ENCODE measurements at regions not wholly inside any gene's neighbourhood (a gene's known extent, or its start where the extent isn't known, plus 50 kb on each side); places are given as distances from the start of the nearest gene placed in this dataset.
A peak's percentile ranks its signal among the peaks of the same experiment; 100 is the strongest.

DNA sequence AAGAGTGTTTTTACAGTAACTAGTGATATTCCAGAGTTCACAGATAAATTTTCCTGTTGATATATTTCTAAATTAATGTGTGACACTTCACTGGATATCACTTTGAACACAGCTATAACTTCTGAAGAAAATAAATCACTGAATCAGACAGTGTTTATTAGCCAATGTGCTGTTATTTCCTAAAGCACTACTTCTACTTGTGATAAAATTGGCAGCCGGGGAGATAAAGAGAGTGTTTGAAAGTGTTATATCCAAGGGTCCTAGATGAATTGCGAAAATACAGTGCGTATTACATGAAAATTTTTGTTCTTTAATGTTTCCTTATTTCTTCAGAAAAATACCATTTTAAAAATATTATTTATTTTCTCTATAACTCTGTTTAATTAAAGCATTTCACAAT, 417.5 kb upstream of the ARGLU1 start:
- H3K27me3 Mint-ChIP-seq (ENCODE audit: insufficient read depth, unreplicated experiment), result no peaks in the 10 kb centered on the region
- H3K27ac Mint-ChIP-seq (ENCODE audit: unreplicated experiment), result peak overlapping the region; percentile 8
- Histone ChIP-seq H3K9me3 (no peaks in the 10 kb centered on the region), H3K27me3 (replicated peaks; ENCODE audit: control insufficient read depth, insufficient read depth, low read length) (no peaks in the 10 kb centered on the region), H3K4me3 (ENCODE audit: low read depth, low read length) (no peak overlapping the region), H3K4me1 (peaks cover 24% of the 10 kb centered on the region), H3K36me3 (ENCODE audit: control insufficient read depth, insufficient read depth, low read length) (no peaks in the 10 kb centered on the region)
- H3K4me3 Mint-ChIP-seq (ENCODE audit: unreplicated experiment), result no peak overlapping the region
- ChIA-PET POLR2A (no interaction called here), CTCF (no interaction called here)
- no peaks in the 10 kb centered on the region for H3K36me3 Mint-ChIP-seq (ENCODE audit: insufficient read depth, unreplicated experiment)
- DNase-seq, result no peak
- intact Hi-C loops (cut with micrococcal nuclease; ENCODE audit: unreplicated experiment), result no loop called here
- BruUV-seq (replicated peaks), result no TSS peak
- H3K4me1 Mint-ChIP-seq (ENCODE audit: low read depth, unreplicated experiment), result peaks cover 37% of the 10 kb centered on the region
- peaks cover 26% of the 10 kb centered on the region for H3K9me3 Mint-ChIP-seq (ENCODE audit: unreplicated experiment)
- no peak for TF ChIP-seq CTCF (IDR thresholded peaks at IDR 0.05; ENCODE audit: insufficient read depth in 1 of 2, low read depth in 1 of 2, low read length in 1 of 2, severe bottlenecking in 1 of 2, unreplicated experiment in 1 of 2)

GRCh38 chr13:106981051-106981450, 413.1 kb upstream of the ARGLU1 start:
- Histone ChIP-seq H3K9me3 (no peaks in the 10 kb centered on the region), H3K4me1 (peaks cover 14% of the 10 kb centered on the region), H3K4me3 (ENCODE audit: low read depth, low read length) (no peak overlapping the region), H3K27me3 (replicated peaks; ENCODE audit: control insufficient read depth, insufficient read depth, low read length) (no peaks in the 10 kb centered on the region), H3K36me3 (ENCODE audit: control insufficient read depth, insufficient read depth, low read length) (no peaks in the 10 kb centered on the region; the same call in 1 of the 2 replicates)
- Mint-ChIP-seq H3K27ac (ENCODE audit: unreplicated experiment) (no peak overlapping the region), H3K4me1 (ENCODE audit: low read depth, unreplicated experiment) (peaks cover 24% of the 10 kb centered on the region), H3K36me3 (ENCODE audit: insufficient read depth, unreplicated experiment) (no peaks in the 10 kb centered on the region), H3K9me3 (ENCODE audit: unreplicated experiment) (peaks cover 17% of the 10 kb centered on the region), H3K27me3 (ENCODE audit: insufficient read depth, unreplicated experiment) (no peaks in the 10 kb centered on the region), H3K4me3 (ENCODE audit: unreplicated experiment) (no peak overlapping the region)
- CTCF ChIA-PET, result no interaction called here
- no peak for TF ChIP-seq CTCF (IDR thresholded peaks at IDR 0.05; ENCODE audit: insufficient read depth in 1 of 2, low read depth in 1 of 2, low read length in 1 of 2, severe bottlenecking in 1 of 2, unreplicated experiment in 1 of 2)
- BruUV-seq (replicated peaks), result no TSS peak
- DNase-seq, result no peak
- intact Hi-C loops (cut with micrococcal nuclease; ENCODE audit: unreplicated experiment), result no loop called here
- POLR2A ChIA-PET, result no interaction called here

- no peak for DNase-seq
- no peak overlapping the region for H3K27ac Mint-ChIP-seq (ENCODE audit: unreplicated experiment)
- ChIA-PET CTCF (no interaction called here), POLR2A (no interaction called here)
- H3K27me3 ChIP-seq (replicated peaks; ENCODE audit: control insufficient read depth, insufficient read depth, low read length), result no peaks in the 10 kb centered on the region
- no peak overlapping the region for H3K4me3 ChIP-seq (ENCODE audit: low read depth, low read length)
- peaks cover 8% of the 10 kb centered on the region for H3K4me1 Mint-ChIP-seq (ENCODE audit: low read depth, unreplicated experiment)
- no peak for TF ChIP-seq CTCF (IDR thresholded peaks at IDR 0.05; ENCODE audit: insufficient read depth in 1 of 2, low read depth in 1 of 2, low read length in 1 of 2, severe bottlenecking in 1 of 2, unreplicated experiment in 1 of 2)
- H3K36me3 ChIP-seq (ENCODE audit: control insufficient read depth, insufficient read depth, low read length), result no peaks in the 10 kb centered on the region
- BruUV-seq (replicated peaks), result no TSS peak
- no peaks in the 10 kb centered on the region for H3K27me3 Mint-ChIP-seq (ENCODE audit: insufficient read depth, unreplicated experiment)
- H3K9me3 ChIP-seq, result 0 out of 2 replicates have a peak, but pooled peaks cover 6% of the 10 kb centered on the region
- H3K36me3 Mint-ChIP-seq (ENCODE audit: insufficient read depth, unreplicated experiment), result peaks cover 6% of the 10 kb centered on the region
- H3K9me3 Mint-ChIP-seq (ENCODE audit: unreplicated experiment), result peaks cover 16% of the 10 kb centered on the region
- intact Hi-C loops (cut with micrococcal nuclease; ENCODE audit: unreplicated experiment), result no loop called here
- H3K4me1 ChIP-seq, result peaks cover 19% of the 10 kb centered on the region
- H3K4me3 Mint-ChIP-seq (ENCODE audit: unreplicated experiment), result no peak overlapping the region
These were observed 399.5 kb upstream of the ARGLU1 start for GRCh38 chr13:106967391-106967790.
